GM18907 (cell line): ENCODE measurements at regions not wholly inside any gene's neighbourhood (a gene's known extent, or its start where the extent isn't known, plus 50 kb on each side); places are given as distances from the start of the nearest gene placed in this dataset.
"Not testable (repeated sequence)": the region's sequence is repeated elsewhere in the genome, so short reads cannot be mapped to it uniquely, and the experiment has no call there.

ENCODE experiments used
- ATAC-seq: cut with Tn5 transposase; IDR thresholded peaks from one replicate; pipeline ENCODE4 v1.9.1; 2021; ENCODE audit warnings: mild to moderate bottlenecking, moderate library complexity; ENCODE audit not compliant: unreplicated experiment

- ATAC-seq = no peak
Observed at GRCh38 chr18:47729356-47729755, 201.1 kb downstream of the SMAD2 start.

GRCh38 chr18:47728921-47729320 lies 201.5 kb downstream of the SMAD2 start:
- ATAC-seq = no peak

GRCh38 chr18:47727409-47727808 lies 203.1 kb downstream of the SMAD2 start:
- ATAC-seq = no peak

GRCh38 chr18:47726550-47726949 lies 203.9 kb downstream of the SMAD2 start:
- ATAC-seq = no peak

GRCh38 chr18:47725656-47726055 lies 204.8 kb downstream of the SMAD2 start:
- no peak for ATAC-seq

- ATAC-seq = no peak
Observed at GRCh38 chr18:47724186-47724975, 206.1 kb downstream of the SMAD2 start.

- ATAC-seq = no peak
Observed at GRCh38 chr18:47721876-47722275, 208.6 kb downstream of the SMAD2 start.

GRCh38 chr18:47720741-47721140 lies 209.7 kb downstream of the SMAD2 start:
- ATAC-seq = no peak

GRCh38 chr18:47719096-47719780 lies 211.2 kb downstream of the SMAD2 start:
- no peak for ATAC-seq

GRCh38 chr18:47718646-47719045 lies 211.8 kb downstream of the SMAD2 start:
- no peak for ATAC-seq

- no peak for ATAC-seq
Observed at GRCh38 chr18:47717257-47717656, 213.2 kb downstream of the SMAD2 start.

GRCh38 chr18:47716632-47717185 lies 213.8 kb downstream of the SMAD2 start:
- ATAC-seq = no peak

- ATAC-seq = no peak
Observed at GRCh38 chr18:47710451-47710850, 220.0 kb downstream of the SMAD2 start.

- no peak for ATAC-seq
Observed at GRCh38 chr18:47709556-47709955, 220.9 kb downstream of the SMAD2 start.

- ATAC-seq = no peak
Observed at GRCh38 chr18:47708206-47708605, 222.3 kb downstream of the SMAD2 start.

GRCh38 chr18:47701134-47701533 lies 229.3 kb downstream of the SMAD2 start:
- ATAC-seq = no peak

GRCh38 chr18:47696870-47697269 lies 233.6 kb downstream of the SMAD2 start:
- no peak for ATAC-seq

GRCh38 chr18:47691611-47692010 lies 238.8 kb downstream of the SMAD2 start:
- ATAC-seq = no peak

GRCh38 chr18:47690778-47691177 lies 239.7 kb downstream of the SMAD2 start:
- ATAC-seq = not testable (repeated sequence)

- no peak for ATAC-seq
Observed at GRCh38 chr18:47689371-47689770, 241.1 kb downstream of the SMAD2 start.

- no peak for ATAC-seq
Observed at GRCh38 chr18:47686806-47687205, 243.7 kb downstream of the SMAD2 start.

GRCh38 chr18:47683774-47684173 lies 246.7 kb downstream of the SMAD2 start:
- no peak for ATAC-seq
